Thoracic aorta (tissue), 2 donors: ENCODE measurements at regions not wholly inside any gene's neighbourhood (a gene's known extent, or its start where the extent isn't known, plus 50 kb on each side); places are given as distances from the start of the nearest gene placed in this dataset.

Experiments used
- ATAC-seq: fragments of 150-250 bp; one replicate; pipeline ENCODE4 v1.8.0; 2017; ENCODE audit warnings: low read depth; ENCODE audit not compliant: insufficient number of reproducible peaks, low FRiP score
- DNase-seq: peaks from one replicate; pipeline ENCODE4 v3.0.0-alpha.2; 2020; ENCODE audit warnings: low spot score
- H3K27ac ChIP-seq, 2 donors: fragments of 200-600 bp; sonication (generic); 1 replicate in 1 of 2; 2 replicates in 1 of 2; pipeline ENCODE4 v1.5.1; 2016; ENCODE audit warnings: mild to moderate bottlenecking in 2 of 2, moderate library complexity in 2 of 2
- H3K27me3 ChIP-seq: fragments of 200-600 bp; sonication (generic); replicated peaks from 2 replicates; pipeline ENCODE4 v1.6.0; 2016; ENCODE audit warnings: mild to moderate bottlenecking; ENCODE audit not compliant: insufficient read depth
- H3K36me3 ChIP-seq: fragments of 200-600 bp; sonication (generic); one replicate; pipeline ENCODE4 v1.5.1; 2016
- H3K4me1 ChIP-seq, 2 donors: fragments of 200-600 bp; sonication (generic); 1 replicate in 1 of 2; 2 replicates in 1 of 2; pipeline versions ENCODE4 v1.5.1 to v1.6.0; 2016; ENCODE audit warnings: low read depth in 2 of 2, mild to moderate bottlenecking in 1 of 2; ENCODE audit not compliant: control insufficient read depth in 1 of 2
- H3K4me3 ChIP-seq: fragments of 200-600 bp; sonication (generic); 2 replicates; pipeline ENCODE4 v1.5.1; 2016; ENCODE audit warnings: mild to moderate bottlenecking
- H3K9me3 ChIP-seq: fragments of 200-600 bp; sonication (generic); 2 replicates; pipeline ENCODE4 v1.5.1; 2016
- CTCF ChIP-seq: fragments of 200-600 bp; sonication (generic); IDR thresholded peaks from one replicate; pipeline ENCODE4 v1.5.1; 2019; ENCODE audit warnings: antibody characterized with exemption

DNA sequence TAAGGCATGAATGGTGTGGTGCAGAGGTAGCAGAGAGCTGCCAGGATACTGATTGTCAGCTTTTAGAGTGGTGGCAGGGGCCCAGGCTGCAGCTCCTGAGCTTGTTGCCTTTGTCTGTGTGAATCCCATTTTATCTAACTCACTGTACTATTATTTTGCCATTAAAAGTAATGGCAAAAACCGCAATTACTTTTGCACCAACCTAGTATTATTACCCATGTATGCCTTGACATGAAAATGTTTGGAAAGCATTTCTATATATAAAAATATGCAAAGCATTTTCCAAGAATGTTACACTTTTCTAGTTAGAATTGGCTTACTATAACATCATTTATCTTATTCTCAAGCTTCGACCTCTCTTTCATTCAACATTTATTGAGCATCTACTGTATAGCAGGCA, 308.1 kb upstream of the MYOCD start:
- no peak for TF ChIP-seq CTCF
- Histone ChIP-seq H3K36me3 (no peaks in the 10 kb centered on the region), H3K27ac (no peak overlapping the region), H3K9me3 (no peaks in the 10 kb centered on the region), H3K4me1 (peaks cover 0 to 17% of the 10 kb centered on the region in 2 donors), H3K27me3 (no peaks in the 10 kb centered on the region), H3K4me3 (no peak overlapping the region)
- ATAC-seq (no peak), DNase-seq (no peak)

DNA sequence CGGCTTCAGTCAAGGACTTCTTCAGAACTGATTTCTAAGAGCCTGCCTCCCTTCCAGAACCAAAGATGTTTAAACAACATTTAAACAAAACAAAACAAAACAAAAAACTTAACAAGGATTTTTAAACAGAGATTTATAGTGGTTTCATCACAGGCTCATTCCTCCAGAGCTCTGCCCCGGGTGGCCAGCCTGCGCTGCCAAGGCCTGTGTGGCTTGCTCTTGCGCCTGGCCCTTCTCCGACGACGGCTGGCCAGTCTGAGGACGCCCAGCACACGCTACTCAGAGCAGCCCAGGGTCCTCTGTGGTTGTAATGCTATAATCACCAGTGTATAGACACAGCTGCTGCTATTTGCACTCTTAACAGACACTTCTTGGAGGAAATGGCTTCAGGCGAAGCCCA, 307.2 kb upstream of the MYOCD start:
- Histone ChIP-seq H3K27me3 (no peaks in the 10 kb centered on the region), H3K4me1 (peaks cover 0 to 25% of the 10 kb centered on the region in 2 donors), H3K36me3 (no peaks in the 10 kb centered on the region), H3K9me3 (no peaks in the 10 kb centered on the region), H3K27ac (peak overlapping the region; percentile 47 to 61), H3K4me3 (no peak overlapping the region)
- TF ChIP-seq CTCF = no peak
- DNase-seq (no peak), ATAC-seq (no peak)

- no peaks in the 10 kb centered on the region for H3K9me3 ChIP-seq
- TF ChIP-seq CTCF = no peak
- H3K4me3 ChIP-seq = no peak overlapping the region
- H3K27ac ChIP-seq = no peak overlapping the region
- H3K36me3 ChIP-seq = no peaks in the 10 kb centered on the region
- no peaks in the 10 kb centered on the region for H3K27me3 ChIP-seq
- no peak for ATAC-seq
- peaks cover 4 to 54% of the 10 kb centered on the region in 2 donors for H3K4me1 ChIP-seq
- DNase-seq = no peak
These were observed 302.7 kb upstream of the MYOCD start for GRCh38 chr17:12362853-12363455.

GRCh38 chr17:12365805-12366204, 299.9 kb upstream of the MYOCD start:
- Histone ChIP-seq H3K9me3 (no peaks in the 10 kb centered on the region), H3K4me3 (no peak overlapping the region), H3K27me3 (no peaks in the 10 kb centered on the region), H3K4me1 (peaks cover 17 to 57% of the 10 kb centered on the region in 2 donors), H3K27ac (peak overlapping the region; percentile 88 to 91), H3K36me3 (no peaks in the 10 kb centered on the region)
- DNase-seq (peak; percentile 51), ATAC-seq (peak; percentile 86)
- TF ChIP-seq CTCF = no peak

GRCh38 chr17:12369065-12369464, 296.6 kb upstream of the MYOCD start:
- no peaks in the 10 kb centered on the region for H3K27me3 ChIP-seq
- no peak for ATAC-seq
- no peak overlapping the region for H3K4me3 ChIP-seq
- H3K27ac ChIP-seq = peak overlapping the region; percentile 66 to 75
- peaks cover 17 to 55% of the 10 kb centered on the region in 2 donors for H3K4me1 ChIP-seq
- DNase-seq = no peak
- no peak for TF ChIP-seq CTCF
- no peaks in the 10 kb centered on the region for H3K36me3 ChIP-seq
- H3K9me3 ChIP-seq = no peaks in the 10 kb centered on the region
